Ascending aorta (tissue), 2 donors: ENCODE measurements at regions not wholly inside any gene's neighbourhood (a gene's known extent, or its start where the extent isn't known, plus 50 kb on each side); places are given as distances from the start of the nearest gene placed in this dataset.

Experiments used
- DNase-seq, 2 donors: peaks; one replicate each; pipeline ENCODE4 v3.0.0-alpha.2; 2019; ENCODE audit warnings: low spot score in 2 of 2
- H3K27ac ChIP-seq, 2 donors: fragments of 200-600 bp; sonication (generic); one replicate each; pipeline ENCODE4 v1.5.1; 2016 to 2017; ENCODE audit warnings: mild to moderate bottlenecking in 1 of 2
- H3K27me3 ChIP-seq: fragments of 200-600 bp; sonication (generic); one replicate; pipeline ENCODE4 v1.5.1; 2017
- H3K36me3 ChIP-seq, 2 donors: fragments of 200-600 bp; sonication (generic); one replicate each; pipeline ENCODE4 v1.5.1; 2016
- H3K4me1 ChIP-seq, 2 donors: fragments of 200-600 bp; sonication (generic); one replicate each; pipeline ENCODE4 v1.5.1; 2016 to 2017; ENCODE audit warnings: mild to moderate bottlenecking in 1 of 2
- H3K4me3 ChIP-seq, 2 donors: fragments of 200-600 bp; sonication (generic); one replicate each; pipeline ENCODE4 v1.5.1; 2016 to 2017; ENCODE audit warnings: mild to moderate bottlenecking in 1 of 2
- H3K9me3 ChIP-seq, 2 donors: fragments of 200-600 bp; sonication (generic); one replicate each; pipeline ENCODE4 v1.5.1; 2016
- intact Hi-C: fragments of 100-400 bp; cut with DNase I; formaldehyde crosslinking; loops from one replicate; pipeline ENCODE4 v1.15.1; 2023
- TF ChIP-seq, protein P1 (sequence below), 3 experiments: fragments of 200-600 bp in 2 of 3; fragments of 450-650 bp in 1 of 3; sonication (generic) in 2 of 3; IDR thresholded peaks; one replicate each; pipeline ENCODE4 v1.5.1; 2016 to 2019; ENCODE audit warnings: antibody characterized with exemption in 3 of 3, mild to moderate bottlenecking in 1 of 3, moderate library complexity in 1 of 3

GRCh38 chrX:13432414-13433297, 112.8 kb upstream of the ATXN3L start:
- intact Hi-C loops, result loop anchor here (5.0 kb wide), 1 partner anchor 50 kb away; no protein-coding TSS in a partner anchor
- no peaks in the 10 kb centered on the region for H3K27me3 ChIP-seq

GRCh38 chrX:13430136-13430827, 110.4 kb upstream of the ATXN3L start:
- peaks cover 0 to 2% of the 10 kb centered on the region in 2 donors for H3K9me3 ChIP-seq
- H3K4me3 ChIP-seq, result no peak overlapping the region
- H3K36me3 ChIP-seq, result no peaks in the 10 kb centered on the region
- no peak for DNase-seq
- intact Hi-C loops, result loop anchor here (5.0 kb wide), 1 partner anchor 52 kb away; no protein-coding TSS in a partner anchor
- no peak overlapping the region for H3K27ac ChIP-seq
- TF ChIP-seq, protein P1, sequence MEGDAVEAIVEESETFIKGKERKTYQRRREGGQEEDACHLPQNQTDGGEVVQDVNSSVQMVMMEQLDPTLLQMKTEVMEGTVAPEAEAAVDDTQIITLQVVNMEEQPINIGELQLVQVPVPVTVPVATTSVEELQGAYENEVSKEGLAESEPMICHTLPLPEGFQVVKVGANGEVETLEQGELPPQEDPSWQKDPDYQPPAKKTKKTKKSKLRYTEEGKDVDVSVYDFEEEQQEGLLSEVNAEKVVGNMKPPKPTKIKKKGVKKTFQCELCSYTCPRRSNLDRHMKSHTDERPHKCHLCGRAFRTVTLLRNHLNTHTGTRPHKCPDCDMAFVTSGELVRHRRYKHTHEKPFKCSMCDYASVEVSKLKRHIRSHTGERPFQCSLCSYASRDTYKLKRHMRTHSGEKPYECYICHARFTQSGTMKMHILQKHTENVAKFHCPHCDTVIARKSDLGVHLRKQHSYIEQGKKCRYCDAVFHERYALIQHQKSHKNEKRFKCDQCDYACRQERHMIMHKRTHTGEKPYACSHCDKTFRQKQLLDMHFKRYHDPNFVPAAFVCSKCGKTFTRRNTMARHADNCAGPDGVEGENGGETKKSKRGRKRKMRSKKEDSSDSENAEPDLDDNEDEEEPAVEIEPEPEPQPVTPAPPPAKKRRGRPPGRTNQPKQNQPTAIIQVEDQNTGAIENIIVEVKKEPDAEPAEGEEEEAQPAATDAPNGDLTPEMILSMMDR (IDR thresholded peaks at IDR 0.05), result no peak
- peaks cover 0 to 10% of the 10 kb centered on the region in 2 donors for H3K4me1 ChIP-seq
- H3K27me3 ChIP-seq, result no peaks in the 10 kb centered on the region

More at GRCh38 chrX:13432414-13433297, 112.8 kb upstream of the ATXN3L start:
- Histone ChIP-seq H3K4me3 (no peak overlapping the region), H3K36me3 (no peaks in the 10 kb centered on the region), H3K27ac (peak overlapping the region; percentile 44 to 60), H3K4me1 (peaks cover 0 to 10% of the 10 kb centered on the region in 2 donors), H3K9me3 (no peaks in the 10 kb centered on the region)
- TF ChIP-seq, protein P1 (IDR thresholded peaks at IDR 0.05), result no peak
- DNase-seq, result peak in 1 of 2 donors; percentile 70

GRCh38 chrX:13428053-13428786, 108.4 kb upstream of the ATXN3L start:
- no peak overlapping the region for H3K27ac ChIP-seq

GRCh38 chrX:13427441-13428052, 107.7 kb upstream of the ATXN3L start:
- Histone ChIP-seq H3K4me1 (peaks cover 0 to 3% of the 10 kb centered on the region in 2 donors), H3K9me3 (peaks cover 0 to 6% of the 10 kb centered on the region in 2 donors), H3K36me3 (no peaks in the 10 kb centered on the region), H3K27me3 (no peaks in the 10 kb centered on the region), H3K27ac (no peak overlapping the region), H3K4me3 (no peak overlapping the region)
- intact Hi-C loops, result no loop called here
- no peak for DNase-seq
- TF ChIP-seq, protein P1 (IDR thresholded peaks at IDR 0.05), result no peak

More at GRCh38 chrX:13428053-13428786, 108.4 kb upstream of the ATXN3L start:
- TF ChIP-seq, protein P1 (IDR thresholded peaks at IDR 0.05), result no peak
- no peaks in the 10 kb centered on the region for H3K36me3 ChIP-seq
- no peak for DNase-seq
- peaks cover 0 to 6% of the 10 kb centered on the region in 2 donors for H3K9me3 ChIP-seq
- intact Hi-C loops, result no loop called here
- peaks cover 0 to 9% of the 10 kb centered on the region in 2 donors for H3K4me1 ChIP-seq
- H3K4me3 ChIP-seq, result no peak overlapping the region
- H3K27me3 ChIP-seq, result no peaks in the 10 kb centered on the region
